Liver (tissue), 3 donors: ENCODE measurements at regions not wholly inside any gene's neighbourhood (a gene's known extent, or its start where the extent isn't known, plus 50 kb on each side); places are given as distances from the start of the nearest gene placed in this dataset.

Experiments
- EGR1 ChIP-seq, 2 donors: IDR thresholded peaks; 2 replicates each; pipeline ENCODE4 v1.6.1; 2016 to 2018; ENCODE audit warnings: antibody characterized with exemption in 2 of 2, low read depth in 2 of 2
- FOXA1 ChIP-seq: IDR thresholded peaks from 2 replicates; pipeline ENCODE4 v1.6.1; 2016; ENCODE audit warnings: antibody characterized with exemption
- FOXA2 ChIP-seq: IDR thresholded peaks from 2 replicates; pipeline ENCODE4 v1.6.1; 2016; ENCODE audit warnings: antibody characterized with exemption
- GABPA ChIP-seq, 2 donors: IDR thresholded peaks in 1 of 2; conservative IDR thresholded peaks in 1 of 2; 2 replicates each; pipeline ENCODE4 v1.6.1; 2016; ENCODE audit warnings: antibody characterized with exemption in 2 of 2, mild to moderate bottlenecking in 1 of 2, moderate library complexity in 1 of 2
- HNF4G ChIP-seq: IDR thresholded peaks from 2 replicates; pipeline ENCODE4 v1.6.1; 2016; ENCODE audit warnings: antibody characterized with exemption
- JUND ChIP-seq, 2 donors: IDR thresholded peaks; 2 replicates each; pipeline ENCODE4 v1.6.1; 2016; ENCODE audit warnings: antibody characterized with exemption in 2 of 2
- RAD21 ChIP-seq, 2 donors: IDR thresholded peaks; 2 replicates each; pipeline ENCODE4 v1.6.1; 2016; ENCODE audit warnings: antibody characterized with exemption in 2 of 2, mild to moderate bottlenecking in 2 of 2
- SP1 ChIP-seq: IDR thresholded peaks from 2 replicates; pipeline ENCODE4 v1.6.1; 2018; ENCODE audit warnings: antibody characterized with exemption, mild to moderate bottlenecking
- TAF1 ChIP-seq: conservative IDR thresholded peaks from 2 replicates; pipeline ENCODE4 v1.6.1; 2016; ENCODE audit warnings: antibody characterized with exemption, mild to moderate bottlenecking
- TF ChIP-seq, protein P1 (sequence below): fragments of 150-350 bp; IDR thresholded peaks from 2 replicates; pipeline ENCODE4 v1.5.1; 2017; ENCODE audit warnings: improper control_type of control experiment, low read depth, low read length; ENCODE audit not compliant: missing input control
- TF ChIP-seq, protein P2 (sequence below): IDR thresholded peaks from 2 replicates; pipeline ENCODE4 v1.6.1; 2016; ENCODE audit warnings: antibody characterized with exemption, mild to moderate bottlenecking
- TF ChIP-seq, protein P3 (sequence below): IDR thresholded peaks from 2 replicates; pipeline ENCODE4 v1.6.1; 2016; ENCODE audit warnings: antibody characterized with exemption
- donor health status: healthy.
- donor health status: healthy.

DNA sequence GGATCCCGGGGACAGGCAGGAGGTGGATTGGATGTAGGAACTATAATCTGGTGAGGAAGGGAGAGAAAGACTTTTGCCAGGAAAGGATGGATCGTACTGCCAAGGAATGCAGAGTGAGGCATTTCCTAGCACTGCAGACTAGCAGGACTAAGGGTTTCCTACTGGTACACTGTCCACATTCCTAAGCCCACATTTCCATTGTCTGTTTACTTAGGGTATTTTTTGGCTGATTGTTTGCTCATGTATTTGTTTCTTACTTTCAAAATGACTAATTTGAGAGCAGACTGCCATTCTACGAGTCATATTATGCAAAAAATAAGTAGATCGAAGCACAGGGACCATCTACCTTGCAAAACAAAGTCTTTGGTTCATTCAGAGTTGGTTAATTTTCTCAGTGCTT lies 1029.5 kb upstream of the NR2F2 start:
- TF ChIP-seq, protein P1, sequence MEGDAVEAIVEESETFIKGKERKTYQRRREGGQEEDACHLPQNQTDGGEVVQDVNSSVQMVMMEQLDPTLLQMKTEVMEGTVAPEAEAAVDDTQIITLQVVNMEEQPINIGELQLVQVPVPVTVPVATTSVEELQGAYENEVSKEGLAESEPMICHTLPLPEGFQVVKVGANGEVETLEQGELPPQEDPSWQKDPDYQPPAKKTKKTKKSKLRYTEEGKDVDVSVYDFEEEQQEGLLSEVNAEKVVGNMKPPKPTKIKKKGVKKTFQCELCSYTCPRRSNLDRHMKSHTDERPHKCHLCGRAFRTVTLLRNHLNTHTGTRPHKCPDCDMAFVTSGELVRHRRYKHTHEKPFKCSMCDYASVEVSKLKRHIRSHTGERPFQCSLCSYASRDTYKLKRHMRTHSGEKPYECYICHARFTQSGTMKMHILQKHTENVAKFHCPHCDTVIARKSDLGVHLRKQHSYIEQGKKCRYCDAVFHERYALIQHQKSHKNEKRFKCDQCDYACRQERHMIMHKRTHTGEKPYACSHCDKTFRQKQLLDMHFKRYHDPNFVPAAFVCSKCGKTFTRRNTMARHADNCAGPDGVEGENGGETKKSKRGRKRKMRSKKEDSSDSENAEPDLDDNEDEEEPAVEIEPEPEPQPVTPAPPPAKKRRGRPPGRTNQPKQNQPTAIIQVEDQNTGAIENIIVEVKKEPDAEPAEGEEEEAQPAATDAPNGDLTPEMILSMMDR = no peak
- TF ChIP-seq RAD21 (IDR thresholded peaks at IDR 0.05) (no peak), FOXA2 (no peak), JUND (IDR thresholded peaks at IDR 0.05) (no peak), EGR1 (IDR thresholded peaks at IDR 0.05; ENCODE audit: low read depth in 2 of 2) (no peak), GABPA (IDR thresholded peaks at IDR 0.05 in 1 of 2, conservative IDR thresholded peaks at IDR 0.05 in 1 of 2) (no peak), TAF1 (no peak), SP1 (no peak), FOXA1 (no peak), HNF4G (no peak)
- TF ChIP-seq, protein P2, sequence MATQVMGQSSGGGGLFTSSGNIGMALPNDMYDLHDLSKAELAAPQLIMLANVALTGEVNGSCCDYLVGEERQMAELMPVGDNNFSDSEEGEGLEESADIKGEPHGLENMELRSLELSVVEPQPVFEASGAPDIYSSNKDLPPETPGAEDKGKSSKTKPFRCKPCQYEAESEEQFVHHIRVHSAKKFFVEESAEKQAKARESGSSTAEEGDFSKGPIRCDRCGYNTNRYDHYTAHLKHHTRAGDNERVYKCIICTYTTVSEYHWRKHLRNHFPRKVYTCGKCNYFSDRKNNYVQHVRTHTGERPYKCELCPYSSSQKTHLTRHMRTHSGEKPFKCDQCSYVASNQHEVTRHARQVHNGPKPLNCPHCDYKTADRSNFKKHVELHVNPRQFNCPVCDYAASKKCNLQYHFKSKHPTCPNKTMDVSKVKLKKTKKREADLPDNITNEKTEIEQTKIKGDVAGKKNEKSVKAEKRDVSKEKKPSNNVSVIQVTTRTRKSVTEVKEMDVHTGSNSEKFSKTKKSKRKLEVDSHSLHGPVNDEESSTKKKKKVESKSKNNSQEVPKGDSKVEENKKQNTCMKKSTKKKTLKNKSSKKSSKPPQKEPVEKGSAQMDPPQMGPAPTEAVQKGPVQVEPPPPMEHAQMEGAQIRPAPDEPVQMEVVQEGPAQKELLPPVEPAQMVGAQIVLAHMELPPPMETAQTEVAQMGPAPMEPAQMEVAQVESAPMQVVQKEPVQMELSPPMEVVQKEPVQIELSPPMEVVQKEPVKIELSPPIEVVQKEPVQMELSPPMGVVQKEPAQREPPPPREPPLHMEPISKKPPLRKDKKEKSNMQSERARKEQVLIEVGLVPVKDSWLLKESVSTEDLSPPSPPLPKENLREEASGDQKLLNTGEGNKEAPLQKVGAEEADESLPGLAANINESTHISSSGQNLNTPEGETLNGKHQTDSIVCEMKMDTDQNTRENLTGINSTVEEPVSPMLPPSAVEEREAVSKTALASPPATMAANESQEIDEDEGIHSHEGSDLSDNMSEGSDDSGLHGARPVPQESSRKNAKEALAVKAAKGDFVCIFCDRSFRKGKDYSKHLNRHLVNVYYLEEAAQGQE = no peak
- TF ChIP-seq, protein P3, sequence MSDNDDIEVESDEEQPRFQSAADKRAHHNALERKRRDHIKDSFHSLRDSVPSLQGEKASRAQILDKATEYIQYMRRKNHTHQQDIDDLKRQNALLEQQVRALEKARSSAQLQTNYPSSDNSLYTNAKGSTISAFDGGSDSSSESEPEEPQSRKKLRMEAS = no peak
